ENCODE measurements at regions not wholly inside any gene's neighbourhood (a gene's known extent, or its start where the extent isn't known, plus 50 kb on each side); places are given as distances from the start of the nearest gene placed in this dataset.
"Not testable (repeated sequence)": the region's sequence is repeated elsewhere in the genome, so short reads cannot be mapped to it uniquely, and the experiment has no call there.

DNA sequence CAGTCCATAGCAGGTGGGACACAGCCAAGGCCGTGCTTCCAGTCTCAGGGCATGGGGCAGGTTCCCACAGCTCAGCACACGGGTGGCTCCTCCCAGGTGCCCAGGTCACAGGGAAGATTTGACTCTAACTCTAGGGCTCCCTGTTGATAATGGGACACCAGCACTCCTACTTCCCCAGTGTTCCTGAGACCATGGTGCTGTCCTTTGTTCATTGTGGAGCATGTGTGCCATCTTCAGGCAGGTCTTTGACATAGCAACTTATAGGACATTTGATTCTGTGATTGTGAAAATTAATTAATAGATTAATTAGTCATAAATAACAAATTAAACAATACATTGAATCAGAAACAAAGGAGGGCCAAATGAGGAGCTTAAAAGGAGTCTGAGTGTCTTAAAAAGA, 635.0 kb downstream of the RPIA start:
- not testable (repeated sequence) for DNase-seq

DNA sequence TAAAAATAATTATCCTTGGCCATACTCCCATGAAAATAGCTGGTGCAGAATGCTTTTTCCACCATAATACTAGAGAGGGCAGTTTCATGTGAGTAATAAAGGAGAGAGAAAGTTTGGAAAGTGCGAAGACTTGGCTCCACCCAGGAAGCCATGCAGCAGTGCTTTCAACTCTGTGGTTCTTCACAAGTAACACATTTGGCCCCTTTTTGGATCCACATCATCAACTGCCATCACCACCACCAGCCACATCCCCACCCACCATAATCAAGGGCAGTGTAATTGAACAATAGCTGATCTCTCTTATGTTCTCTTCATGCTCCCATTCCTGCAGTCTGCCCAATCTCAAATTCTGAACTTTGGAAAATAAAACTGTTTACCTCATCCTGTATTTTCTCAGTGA, 637.3 kb downstream of the RPIA start:
- not testable (repeated sequence) for DNase-seq
